NOMO-1 treated with dmso at 0.1 percent for 144 hours (cell line): ENCODE measurements at regions not wholly inside any gene's neighbourhood (a gene's known extent, or its start where the extent isn't known, plus 50 kb on each side); places are given as distances from the start of the nearest gene placed in this dataset.
A peak's percentile ranks its signal among the peaks of the same experiment; 100 is the strongest.
"Not testable (repeated sequence)": the region's sequence is repeated elsewhere in the genome, so short reads cannot be mapped to it uniquely, and the experiment has no call there.

Experiments used
- DNase-seq: peaks from one replicate; lab custom pipeline; 2025; ENCODE audit not compliant: unreplicated experiment; lab: John Stamatoyannopoulos, UW

GRCh38 chrX:11836284-11836683 lies 78.2 kb downstream of the MSL3 start:
- DNase-seq, result no peak

- no peak for DNase-seq
Measured at GRCh38 chrX:11837437-11837836, 79.4 kb downstream of the MSL3 start.

- no peak for DNase-seq
Measured at GRCh38 chrX:11864171-11864570, 106.1 kb downstream of the MSL3 start.

GRCh38 chrX:11867610-11868345 lies 109.7 kb downstream of the MSL3 start:
- DNase-seq, result no peak

GRCh38 chrX:11870789-11871188 lies 112.8 kb downstream of the MSL3 start:
- no peak for DNase-seq

- no peak for DNase-seq
Measured at GRCh38 chrX:11881485-11882170, 123.6 kb downstream of the MSL3 start.

- no peak for DNase-seq
Measured at GRCh38 chrX:11886745-11887144, 128.7 kb downstream of the MSL3 start.

- no peak for DNase-seq
Measured at GRCh38 chrX:11887175-11887574, 129.1 kb downstream of the MSL3 start.

- DNase-seq, result no peak
Measured at GRCh38 chrX:11888421-11888820, 130.4 kb downstream of the MSL3 start.

- DNase-seq, result no peak
Measured at GRCh38 chrX:11889791-11890190, 131.8 kb downstream of the MSL3 start.

GRCh38 chrX:11890836-11891514 lies 132.9 kb downstream of the MSL3 start:
- DNase-seq, result no peak

GRCh38 chrX:11893933-11894710 lies 136.1 kb downstream of the MSL3 start:
- no peak for DNase-seq

GRCh38 chrX:11899091-11899490 lies 141.1 kb downstream of the MSL3 start:
- no peak for DNase-seq

GRCh38 chrX:11905933-11906332 lies 147.9 kb downstream of the MSL3 start:
- DNase-seq, result not testable (repeated sequence)

GRCh38 chrX:11908371-11908770 lies 150.3 kb downstream of the MSL3 start:
- DNase-seq, result peak; percentile 10

- no peak for DNase-seq
Measured at GRCh38 chrX:11913001-11913400, 155.0 kb downstream of the MSL3 start.

- no peak for DNase-seq
Measured at GRCh38 chrX:11929476-11929875, 171.4 kb downstream of the MSL3 start.

- no peak for DNase-seq
Measured at GRCh38 chrX:11932423-11932822, 174.4 kb downstream of the MSL3 start.

GRCh38 chrX:11934089-11934488 lies 176.1 kb downstream of the MSL3 start:
- DNase-seq, result no peak

- DNase-seq, result no peak
Measured at GRCh38 chrX:11941571-11941970, 183.5 kb downstream of the MSL3 start.

GRCh38 chrX:11944501-11944900 lies 186.5 kb downstream of the MSL3 start:
- no peak for DNase-seq
